ENCODE measurements at regions not wholly inside any gene's neighbourhood (a gene's known extent, or its start where the extent isn't known, plus 50 kb on each side); places are given as distances from the start of the nearest gene placed in this dataset.

DNA sequence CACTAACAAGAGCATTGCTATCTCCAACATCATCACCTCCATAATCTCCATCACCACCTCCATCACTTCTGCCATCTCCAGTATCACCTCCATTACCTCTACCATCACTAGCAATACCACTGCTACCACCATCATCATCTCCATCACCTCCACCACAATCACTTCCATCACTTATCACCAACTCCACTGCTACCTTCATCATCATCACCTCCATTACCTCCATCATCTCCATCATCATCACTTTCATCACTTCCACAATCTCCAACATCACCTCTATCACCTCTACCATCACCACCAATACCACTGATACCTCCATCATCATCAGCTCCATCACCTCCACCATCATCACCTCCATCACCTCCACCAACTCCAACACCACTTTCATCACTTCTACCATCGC lies 102.4 kb upstream of the TMEM132C start:
- Histone ChIP-seq H3K4me3 (ENCODE audit: low read length) (no peak overlapping the region), H3K27ac (ENCODE audit: low read depth, low read length) (no peak overlapping the region), H3K36me3 (ENCODE audit: control insufficient read depth, insufficient read depth, low read length) (no peaks in the 10 kb centered on the region), H3K9ac (ENCODE audit: low read length) (no peak overlapping the region), H3K27me3 (ENCODE audit: control insufficient read depth, insufficient read depth, low read length) (no peaks in the 10 kb centered on the region), H3K4me1 (ENCODE audit: control insufficient read depth, insufficient read depth, low read length) (no peaks in the 10 kb centered on the region)

DNA sequence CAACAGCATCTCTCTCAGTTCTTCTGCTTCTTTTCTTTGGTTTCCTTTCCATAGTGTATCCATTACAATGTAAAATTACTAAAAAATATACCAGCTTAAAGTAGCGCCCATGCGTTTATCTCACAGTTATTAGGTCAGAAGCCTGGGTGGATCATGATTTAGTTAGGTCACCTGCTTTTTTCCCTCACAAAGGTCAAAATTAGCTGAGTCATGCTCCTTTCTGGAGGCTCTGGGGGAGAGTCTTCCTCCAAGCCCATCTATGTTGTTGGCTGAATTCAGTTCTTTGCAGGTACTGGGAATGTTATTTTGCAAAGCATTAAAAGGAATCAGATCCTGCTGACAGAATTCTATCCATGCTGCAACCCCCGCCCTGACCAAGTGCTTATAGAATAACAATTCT lies 101.6 kb upstream of the TMEM132C start:
- H3K27ac ChIP-seq (ENCODE audit: low read depth, low read length), result no peak overlapping the region
- H3K36me3 ChIP-seq (ENCODE audit: control insufficient read depth, insufficient read depth, low read length), result no peaks in the 10 kb centered on the region
- H3K9ac ChIP-seq (ENCODE audit: low read length), result no peak overlapping the region
- H3K4me3 ChIP-seq (ENCODE audit: low read length), result no peak overlapping the region
- no peaks in the 10 kb centered on the region for H3K4me1 ChIP-seq (ENCODE audit: control insufficient read depth, insufficient read depth, low read length)
- no peaks in the 10 kb centered on the region for H3K27me3 ChIP-seq (ENCODE audit: control insufficient read depth, insufficient read depth, low read length)

DNA sequence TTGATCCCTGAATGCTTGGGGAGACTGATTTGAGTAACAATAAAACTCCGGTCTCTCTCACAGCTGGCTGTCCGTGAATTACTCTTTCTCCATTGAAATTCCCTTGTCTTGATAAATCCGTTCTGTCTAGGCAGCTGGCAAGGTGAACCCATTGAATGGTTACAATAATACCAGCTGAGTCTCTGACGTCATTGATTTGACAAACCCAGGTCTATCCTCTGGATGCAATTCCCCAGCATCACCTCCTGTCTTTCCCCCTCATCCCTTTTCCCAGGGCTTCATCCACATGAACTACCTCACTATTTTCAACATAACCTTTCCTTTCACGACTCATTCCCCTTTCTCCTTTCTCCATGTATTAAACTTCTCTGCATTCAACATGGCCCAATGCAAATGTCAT lies 98.7 kb upstream of the TMEM132C start:
- H3K4me1 ChIP-seq (ENCODE audit: control insufficient read depth, insufficient read depth, low read length), result no peaks in the 10 kb centered on the region
- no peak overlapping the region for H3K27ac ChIP-seq (ENCODE audit: low read depth, low read length)
- H3K9ac ChIP-seq (ENCODE audit: low read length), result no peak overlapping the region
- H3K27me3 ChIP-seq (ENCODE audit: control insufficient read depth, insufficient read depth, low read length), result no peaks in the 10 kb centered on the region
- H3K36me3 ChIP-seq (ENCODE audit: control insufficient read depth, insufficient read depth, low read length), result no peaks in the 10 kb centered on the region
- H3K4me3 ChIP-seq (ENCODE audit: low read length), result no peak overlapping the region

DNA sequence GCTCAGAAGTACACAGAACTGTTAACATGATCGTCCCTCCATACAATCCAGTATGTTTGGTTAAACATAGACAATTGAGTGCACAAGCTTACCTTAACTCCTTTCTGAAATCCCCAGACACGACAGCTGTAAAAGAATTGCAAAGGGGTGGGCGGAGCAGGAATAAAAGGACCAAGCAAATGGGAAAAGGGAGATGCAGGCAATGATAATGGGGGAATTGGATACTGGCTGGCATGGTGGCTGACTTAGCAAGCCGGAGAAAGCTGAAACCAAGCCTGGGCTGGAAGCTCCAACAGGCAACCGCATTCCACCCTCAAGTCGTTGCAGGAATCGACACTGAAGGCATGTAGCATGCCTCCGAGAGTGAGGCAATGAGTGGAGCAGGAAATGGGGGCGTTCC lies 96.8 kb upstream of the TMEM132C start:
- no peaks in the 10 kb centered on the region for H3K36me3 ChIP-seq (ENCODE audit: control insufficient read depth, insufficient read depth, low read length)
- no peak overlapping the region for H3K9ac ChIP-seq (ENCODE audit: low read length)
- H3K4me3 ChIP-seq (ENCODE audit: low read length), result no peak overlapping the region
- no peaks in the 10 kb centered on the region for H3K27me3 ChIP-seq (ENCODE audit: control insufficient read depth, insufficient read depth, low read length)
- no peak overlapping the region for H3K27ac ChIP-seq (ENCODE audit: low read depth, low read length)
- no peaks in the 10 kb centered on the region for H3K4me1 ChIP-seq (ENCODE audit: control insufficient read depth, insufficient read depth, low read length)

DNA sequence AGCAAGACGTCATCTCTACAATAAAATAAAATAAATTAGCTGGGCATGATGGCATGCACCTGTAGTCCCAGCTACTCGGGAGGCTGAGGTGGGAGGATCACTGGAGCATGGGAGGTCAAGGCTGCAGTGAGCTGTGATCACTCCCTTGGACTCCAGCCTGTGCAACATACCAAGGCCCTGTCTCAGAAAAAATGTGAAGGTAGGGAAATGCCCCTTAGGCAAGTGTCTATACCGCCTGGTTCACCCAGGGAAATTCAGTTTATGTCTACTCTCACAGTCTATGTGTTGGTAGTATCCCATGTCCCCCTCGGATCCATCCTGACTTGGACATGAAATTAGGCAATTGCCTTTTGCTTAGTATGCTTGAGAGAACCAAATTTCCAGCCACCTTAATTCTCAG lies 88.4 kb upstream of the TMEM132C start:
- Histone ChIP-seq H3K9ac (ENCODE audit: low read length) (no peak overlapping the region), H3K36me3 (ENCODE audit: control insufficient read depth, insufficient read depth, low read length) (no peaks in the 10 kb centered on the region), H3K27me3 (ENCODE audit: control insufficient read depth, insufficient read depth, low read length) (no peaks in the 10 kb centered on the region), H3K4me1 (ENCODE audit: control insufficient read depth, insufficient read depth, low read length) (no peaks in the 10 kb centered on the region), H3K4me3 (ENCODE audit: low read length) (no peak overlapping the region), H3K27ac (ENCODE audit: low read depth, low read length) (no peak overlapping the region)

DNA sequence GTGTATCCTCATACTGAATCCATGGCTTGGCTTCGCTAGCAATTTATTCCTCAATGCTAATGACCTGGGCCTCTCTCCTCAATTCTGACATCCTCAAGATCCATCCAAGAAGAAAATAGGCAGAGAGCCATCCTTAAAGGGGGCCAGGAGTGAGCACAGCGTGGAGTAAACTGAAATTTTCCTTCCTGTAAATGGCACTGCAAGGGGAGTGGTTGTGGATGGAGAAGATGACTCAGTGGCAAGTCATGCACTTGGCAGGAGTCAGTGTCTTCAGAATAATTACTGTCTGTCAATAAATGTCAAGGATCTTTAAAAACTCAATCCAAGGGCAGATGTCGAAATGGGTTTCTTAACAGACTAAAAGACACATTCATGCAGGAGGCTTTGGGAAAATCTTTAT lies 88.0 kb upstream of the TMEM132C start:
- H3K27me3 ChIP-seq (ENCODE audit: control insufficient read depth, insufficient read depth, low read length), result no peaks in the 10 kb centered on the region
- H3K36me3 ChIP-seq (ENCODE audit: control insufficient read depth, insufficient read depth, low read length), result no peaks in the 10 kb centered on the region
- H3K27ac ChIP-seq (ENCODE audit: low read depth, low read length), result no peak overlapping the region
- no peak overlapping the region for H3K9ac ChIP-seq (ENCODE audit: low read length)
- H3K4me1 ChIP-seq (ENCODE audit: control insufficient read depth, insufficient read depth, low read length), result no peaks in the 10 kb centered on the region
- no peak overlapping the region for H3K4me3 ChIP-seq (ENCODE audit: low read length)

DNA sequence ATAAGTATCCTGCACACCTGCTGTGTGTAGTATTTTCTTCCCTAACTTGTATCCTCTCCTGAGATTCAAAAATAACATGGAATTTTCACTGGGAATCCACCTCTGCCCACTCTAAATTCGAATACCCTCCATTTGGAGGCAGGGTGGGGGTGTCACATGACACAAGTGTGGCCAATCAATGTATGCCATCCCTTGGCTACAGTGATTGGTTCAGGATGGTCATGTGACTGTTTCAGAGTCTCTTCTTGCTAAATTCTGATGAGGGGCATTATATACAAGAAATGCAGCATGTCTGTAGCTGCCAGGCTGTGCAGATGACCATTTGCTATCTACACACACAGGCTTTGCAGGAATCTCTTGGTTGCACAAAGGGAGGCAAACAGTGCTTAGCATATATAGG lies 86.8 kb upstream of the TMEM132C start:
- Histone ChIP-seq H3K9ac (ENCODE audit: low read length) (no peak overlapping the region), H3K4me3 (ENCODE audit: low read length) (no peak overlapping the region), H3K36me3 (ENCODE audit: control insufficient read depth, insufficient read depth, low read length) (no peaks in the 10 kb centered on the region), H3K27ac (ENCODE audit: low read depth, low read length) (no peak overlapping the region), H3K27me3 (ENCODE audit: control insufficient read depth, insufficient read depth, low read length) (no peaks in the 10 kb centered on the region), H3K4me1 (ENCODE audit: control insufficient read depth, insufficient read depth, low read length) (no peaks in the 10 kb centered on the region)

DNA sequence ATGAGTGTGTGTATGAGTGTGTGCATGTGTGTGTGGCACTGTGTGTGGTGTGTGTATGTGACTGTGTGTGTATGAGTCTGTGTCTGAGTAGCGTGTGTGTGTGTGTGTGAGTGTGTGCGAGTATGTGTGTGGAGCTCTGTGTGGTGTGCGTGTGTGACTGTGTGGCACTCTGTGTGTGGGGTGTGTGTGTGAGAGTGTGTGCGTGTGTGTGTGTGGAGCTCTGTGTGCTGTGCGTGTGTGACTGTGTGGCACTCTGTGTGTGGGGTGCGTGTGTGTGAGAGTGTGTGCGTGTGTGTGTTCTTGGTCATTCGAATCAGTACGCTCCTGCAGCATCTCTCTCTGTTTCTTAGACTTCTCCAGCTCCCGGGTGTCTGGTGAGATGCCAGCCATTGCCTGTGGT lies 76.9 kb upstream of the TMEM132C start:
- Histone ChIP-seq H3K9ac (ENCODE audit: low read length) (no peak overlapping the region), H3K27ac (ENCODE audit: low read depth, low read length) (no peak overlapping the region), H3K27me3 (ENCODE audit: control insufficient read depth, insufficient read depth, low read length) (no peaks in the 10 kb centered on the region), H3K4me3 (ENCODE audit: low read length) (no peak overlapping the region), H3K36me3 (ENCODE audit: control insufficient read depth, insufficient read depth, low read length) (no peaks in the 10 kb centered on the region), H3K4me1 (ENCODE audit: control insufficient read depth, insufficient read depth, low read length) (no peaks in the 10 kb centered on the region)

DNA sequence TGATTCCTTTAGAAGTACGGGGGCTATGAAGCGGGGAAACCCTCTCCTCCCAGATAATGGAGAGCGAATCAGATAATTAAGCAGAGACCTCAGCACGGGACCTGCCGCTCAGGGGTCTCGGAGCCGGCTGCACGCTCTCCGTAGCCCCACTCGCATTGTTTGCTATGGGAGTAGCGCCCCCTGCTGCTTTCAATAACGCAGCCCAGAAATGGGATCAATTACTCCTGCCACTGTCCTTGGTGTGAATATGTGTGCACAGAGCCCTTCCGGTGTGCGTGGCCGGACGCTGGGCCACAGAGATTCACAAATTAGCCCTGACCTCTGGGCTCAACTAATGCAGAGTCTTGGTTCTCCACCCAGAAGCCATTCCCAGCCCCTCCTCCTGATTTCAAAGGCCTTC lies 76.4 kb upstream of the TMEM132C start:
- H3K27ac ChIP-seq (ENCODE audit: low read depth, low read length), result no peak overlapping the region
- H3K4me3 ChIP-seq (ENCODE audit: low read length), result no peak overlapping the region
- no peaks in the 10 kb centered on the region for H3K4me1 ChIP-seq (ENCODE audit: control insufficient read depth, insufficient read depth, low read length)
- no peaks in the 10 kb centered on the region for H3K36me3 ChIP-seq (ENCODE audit: control insufficient read depth, insufficient read depth, low read length)
- H3K9ac ChIP-seq (ENCODE audit: low read length), result no peak overlapping the region
- H3K27me3 ChIP-seq (ENCODE audit: control insufficient read depth, insufficient read depth, low read length), result no peaks in the 10 kb centered on the region

DNA sequence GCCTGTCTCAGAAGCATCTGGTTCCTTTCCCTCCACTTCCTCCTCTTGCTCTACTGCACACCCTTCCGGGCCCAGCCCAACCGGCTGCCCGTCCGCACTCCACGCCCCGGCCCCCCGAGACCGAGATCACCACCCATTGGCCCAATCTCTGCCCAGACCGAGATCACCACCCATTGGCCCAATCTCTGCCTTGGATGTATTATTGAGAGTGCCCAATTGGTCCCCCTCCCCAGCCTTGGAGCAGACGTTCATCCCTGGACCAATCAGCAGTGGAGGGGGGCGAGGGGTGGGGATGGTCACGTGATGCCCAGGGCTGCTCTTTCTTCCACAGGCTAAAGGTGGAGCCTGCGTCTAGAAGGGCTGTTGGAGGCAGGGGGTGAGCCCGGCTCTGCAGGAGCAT lies 75.6 kb upstream of the TMEM132C start:
- Histone ChIP-seq H3K36me3 (ENCODE audit: control insufficient read depth, insufficient read depth, low read length) (no peaks in the 10 kb centered on the region), H3K27ac (ENCODE audit: low read depth, low read length) (no peak overlapping the region), H3K9ac (ENCODE audit: low read length) (no peak overlapping the region), H3K4me3 (ENCODE audit: low read length) (no peak overlapping the region), H3K27me3 (ENCODE audit: control insufficient read depth, insufficient read depth, low read length) (no peaks in the 10 kb centered on the region), H3K4me1 (ENCODE audit: control insufficient read depth, insufficient read depth, low read length) (no peaks in the 10 kb centered on the region)

DNA sequence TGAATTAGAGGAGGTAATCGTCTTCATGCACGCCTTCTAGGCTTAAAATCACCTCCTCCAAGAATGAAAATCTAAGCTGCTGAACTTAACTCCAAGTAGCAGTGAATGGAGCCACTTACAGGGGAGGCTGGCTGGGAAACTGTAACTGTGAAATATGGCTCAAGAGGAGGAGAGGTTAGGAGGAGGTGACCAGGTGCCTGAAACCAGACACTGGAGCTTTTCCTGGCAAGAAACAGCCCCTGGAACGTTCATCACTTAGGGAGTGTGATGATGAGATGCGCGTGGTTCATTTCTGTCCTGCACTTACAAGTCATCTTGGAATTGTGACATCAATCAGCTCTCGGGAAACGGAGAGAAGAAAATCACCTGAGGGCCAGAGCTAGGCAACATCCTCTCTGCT lies 62.3 kb upstream of the TMEM132C start:
- Histone ChIP-seq H3K36me3 (ENCODE audit: control insufficient read depth, insufficient read depth, low read length) (no peaks in the 10 kb centered on the region), H3K27ac (ENCODE audit: low read depth, low read length) (no peak overlapping the region), H3K27me3 (ENCODE audit: control insufficient read depth, insufficient read depth, low read length) (no peaks in the 10 kb centered on the region), H3K4me1 (ENCODE audit: control insufficient read depth, insufficient read depth, low read length) (no peaks in the 10 kb centered on the region), H3K9ac (ENCODE audit: low read length) (no peak overlapping the region), H3K4me3 (ENCODE audit: low read length) (no peak overlapping the region)

DNA sequence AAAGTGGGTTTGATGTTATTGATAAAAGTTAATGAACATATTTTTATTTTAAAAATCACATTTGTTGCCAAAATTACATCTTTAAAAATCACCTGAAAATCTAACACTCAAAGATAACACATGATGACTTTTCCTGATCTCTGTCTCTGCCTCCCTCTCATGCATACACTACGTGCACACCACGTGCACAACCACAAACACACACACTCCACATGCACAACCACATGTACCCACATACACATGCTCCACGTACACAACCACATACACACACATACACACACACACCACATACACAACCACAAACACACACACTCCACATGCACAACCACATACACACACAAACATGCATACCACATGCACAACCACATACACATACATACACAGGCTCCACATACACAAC lies 61.8 kb upstream of the TMEM132C start:
- H3K36me3 ChIP-seq (ENCODE audit: control insufficient read depth, insufficient read depth, low read length), result no peaks in the 10 kb centered on the region
- H3K4me3 ChIP-seq (ENCODE audit: low read length), result no peak overlapping the region
- no peaks in the 10 kb centered on the region for H3K27me3 ChIP-seq (ENCODE audit: control insufficient read depth, insufficient read depth, low read length)
- H3K4me1 ChIP-seq (ENCODE audit: control insufficient read depth, insufficient read depth, low read length), result no peaks in the 10 kb centered on the region
- H3K27ac ChIP-seq (ENCODE audit: low read depth, low read length), result no peak overlapping the region
- H3K9ac ChIP-seq (ENCODE audit: low read length), result no peak overlapping the region

DNA sequence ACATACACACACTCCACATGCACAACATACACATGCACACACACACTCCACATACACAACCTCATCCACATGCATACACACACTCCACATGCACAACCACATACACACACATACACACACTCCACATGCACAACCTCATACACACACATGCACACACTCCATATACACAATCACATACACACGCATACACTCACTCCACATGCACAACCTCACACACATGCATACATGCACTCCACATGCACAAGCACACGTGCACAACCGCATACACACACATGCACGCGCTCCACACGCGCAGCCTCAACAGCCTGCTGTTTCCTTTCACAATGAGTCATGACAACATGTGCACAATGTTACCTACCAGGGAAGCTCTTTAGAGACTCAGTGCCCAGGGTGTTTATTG lies 61.2 kb upstream of the TMEM132C start:
- Histone ChIP-seq H3K36me3 (ENCODE audit: control insufficient read depth, insufficient read depth, low read length) (no peaks in the 10 kb centered on the region), H3K27me3 (ENCODE audit: control insufficient read depth, insufficient read depth, low read length) (no peaks in the 10 kb centered on the region), H3K27ac (ENCODE audit: low read depth, low read length) (no peak overlapping the region), H3K4me1 (ENCODE audit: control insufficient read depth, insufficient read depth, low read length) (no peaks in the 10 kb centered on the region), H3K4me3 (ENCODE audit: low read length) (no peak overlapping the region), H3K9ac (ENCODE audit: low read length) (no peak overlapping the region)

Data from rectal smooth muscle tissue (tissue), 1 donor.